GM12891 (cell line): ENCODE measurements at regions not wholly inside any gene's neighbourhood (a gene's known extent, or its start where the extent isn't known, plus 50 kb on each side); places are given as distances from the start of the nearest gene placed in this dataset.

Experiments
- DNase-seq: peaks from one replicate; pipeline ENCODE4 v3.0.0; 2011; ENCODE audit warnings: low spot score; ENCODE audit not compliant: insufficient read length
- FAIRE-seq: peaks from 2 replicates; lab custom pipeline; 2011; peaks lifted over from hg19 to GRCh38; lab: Jason Lieb, UNC
- PAX5 ChIP-seq: IDR thresholded peaks from 2 replicates; pipeline ENCODE4 v1.6.1; 2011; ENCODE audit warnings: low read length, moderate library complexity, mild to moderate bottlenecking; ENCODE audit not compliant: insufficient read depth, severe bottlenecking
- POLR2A ChIP-seq: IDR thresholded peaks from 2 replicates; pipeline ENCODE4 v1.6.1; 2011; ENCODE audit warnings: low read depth, low read length, control low read depth
- POLR2AphosphoS5 ChIP-seq: IDR thresholded peaks from 2 replicates; pipeline ENCODE4 v1.6.1; 2011; ENCODE audit warnings: low read depth, low read length, control low read depth
- POU2F2 ChIP-seq: IDR thresholded peaks from 2 replicates; pipeline ENCODE4 v1.6.1; 2011; ENCODE audit warnings: low read depth, mild to moderate bottlenecking, control low read depth, low read length, moderate library complexity
- SPI1 ChIP-seq: IDR thresholded peaks from 2 replicates; pipeline ENCODE4 v1.6.1; 2011; ENCODE audit warnings: low read depth, low read length, control low read depth
- TAF1 ChIP-seq: IDR thresholded peaks from 2 replicates; pipeline ENCODE4 v1.6.1; 2011; ENCODE audit warnings: low read depth, low read length, control low read depth

GRCh38 chr4:119763386-119763785 is 134.8 kb upstream of the PDE5A start:
- DNase-seq (no peak), FAIRE-seq (no peak)
- TF ChIP-seq POLR2A (no peak), POLR2AphosphoS5 (no peak), PAX5 (no peak)

DNA sequence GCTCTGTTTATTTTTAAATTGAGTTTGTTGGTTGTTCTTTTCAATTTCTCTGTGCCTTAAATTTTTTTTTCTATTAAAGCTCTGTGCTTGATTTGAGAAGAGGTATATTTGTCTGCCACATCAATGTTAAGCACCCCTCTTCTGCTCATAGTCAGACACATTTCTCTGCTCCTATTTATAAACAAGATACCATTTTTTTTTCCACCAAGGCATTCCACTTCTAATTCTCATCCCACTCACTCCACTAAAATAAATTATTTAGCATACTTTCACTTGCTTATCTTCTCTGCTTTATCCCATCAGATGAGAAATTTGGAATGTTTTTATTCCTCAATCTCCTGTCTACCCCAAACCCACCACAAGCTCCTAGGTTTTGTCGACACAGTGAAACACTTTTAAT is 127.0 kb upstream of the PDE5A start:
- DNase-seq (no peak), FAIRE-seq (no peak)
- TF ChIP-seq POLR2AphosphoS5 (no peak), POU2F2 (no peak), POLR2A (no peak), SPI1 (no peak), PAX5 (no peak), TAF1 (no peak)

GRCh38 chr4:119752936-119753335 is 124.3 kb upstream of the PDE5A start:
- no peak for FAIRE-seq
- DNase-seq, result no peak
- TF ChIP-seq POLR2AphosphoS5 (no peak), PAX5 (no peak), SPI1 (no peak), TAF1 (no peak), POU2F2 (no peak), POLR2A (no peak)

DNA sequence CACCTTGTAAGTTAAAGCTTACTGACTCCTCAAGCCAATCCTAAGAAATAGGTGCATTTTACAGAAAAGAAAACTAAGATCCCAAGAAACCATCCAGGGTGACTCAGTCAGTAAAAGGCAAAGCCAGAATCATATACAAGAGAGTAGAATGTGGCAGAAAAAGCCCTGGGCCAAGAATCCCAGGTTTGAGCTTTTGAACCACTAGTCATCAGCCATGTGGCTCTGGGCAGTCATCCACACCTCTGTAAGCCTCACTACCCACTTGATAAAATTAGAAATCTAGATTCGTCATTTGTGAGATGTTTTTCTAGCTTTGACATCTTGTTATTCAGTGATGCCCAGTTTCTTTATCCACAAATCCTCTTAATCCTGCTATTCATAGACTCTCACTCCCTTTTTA is 122.2 kb upstream of the PDE5A start:
- FAIRE-seq (no peak), DNase-seq (no peak)
- TF ChIP-seq SPI1 (no peak), PAX5 (no peak), POU2F2 (no peak), POLR2A (no peak), POLR2AphosphoS5 (no peak), TAF1 (no peak)

- no peak for DNase-seq
- TF ChIP-seq POLR2A, result no peak
- TF ChIP-seq PAX5, result no peak
- FAIRE-seq, result no peak
These were observed 121.4 kb upstream of the PDE5A start for GRCh38 chr4:119750048-119750447.

- no peak for TF ChIP-seq TAF1
- TF ChIP-seq PAX5, result no peak
- DNase-seq, result no peak
- no peak for FAIRE-seq
These were observed 120.2 kb upstream of the PDE5A start for GRCh38 chr4:119748853-119749252.

- TF ChIP-seq PAX5, result no peak
- TF ChIP-seq TAF1, result no peak
- no peak for TF ChIP-seq POU2F2
- TF ChIP-seq SPI1, result no peak
- TF ChIP-seq POLR2A, result no peak
- TF ChIP-seq POLR2AphosphoS5, result no peak
These were observed 118.3 kb upstream of the PDE5A start for GRCh38 chr4:119746951-119747350.

DNA sequence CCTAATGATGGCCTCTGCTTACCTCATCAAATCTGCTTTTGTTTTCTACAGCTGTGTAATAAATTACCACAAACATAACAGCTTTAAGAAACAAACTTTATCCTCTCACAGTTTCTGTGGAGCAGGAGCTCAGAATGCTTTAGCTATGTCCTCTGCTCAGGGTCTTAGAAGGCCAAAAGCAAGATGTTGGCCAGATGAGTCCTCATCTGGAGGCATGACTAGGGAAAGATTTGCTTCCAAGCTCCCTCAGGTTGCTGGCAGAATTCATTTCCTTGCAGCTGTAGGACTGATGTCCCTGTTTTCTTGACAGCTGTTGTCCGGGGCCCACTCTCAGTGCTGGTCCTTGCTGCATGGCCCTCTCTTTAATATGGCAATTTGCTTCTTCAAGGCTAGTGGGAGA is 116.7 kb upstream of the PDE5A start:
- TF ChIP-seq POLR2A (no peak), TAF1 (no peak), POU2F2 (no peak)
- DNase-seq (no peak), FAIRE-seq (no peak)

More at GRCh38 chr4:119746951-119747350, 118.3 kb upstream of the PDE5A start:
- FAIRE-seq, result no peak
- DNase-seq, result no peak

- TF ChIP-seq POLR2A, result no peak
- no peak for TF ChIP-seq POU2F2
- TF ChIP-seq TAF1, result no peak
- TF ChIP-seq SPI1, result no peak
- no peak for TF ChIP-seq POLR2AphosphoS5
- TF ChIP-seq PAX5, result no peak
- FAIRE-seq (no peak), DNase-seq (no peak)
These were observed 116.0 kb upstream of the PDE5A start for GRCh38 chr4:119744580-119744979.

- no peak for TF ChIP-seq POLR2AphosphoS5
- TF ChIP-seq SPI1, result no peak
- no peak for TF ChIP-seq TAF1
- no peak for TF ChIP-seq PAX5
- no peak for TF ChIP-seq POLR2A
- TF ChIP-seq POU2F2, result no peak
- FAIRE-seq, result no peak
- DNase-seq, result no peak
These were observed 115.0 kb upstream of the PDE5A start for GRCh38 chr4:119743644-119744043.

- no peak for FAIRE-seq
These were observed 111.2 kb upstream of the PDE5A start for GRCh38 chr4:119739796-119740195.

More at GRCh38 chr4:119739796-119740195, 111.2 kb upstream of the PDE5A start:
- TF ChIP-seq PAX5, result no peak
- no peak for TF ChIP-seq SPI1
- TF ChIP-seq POLR2A, result no peak
- DNase-seq, result no peak
